GM13976 (cell line): ENCODE measurements at regions not wholly inside any gene's neighbourhood (a gene's known extent, or its start where the extent isn't known, plus 50 kb on each side); places are given as distances from the start of the nearest gene placed in this dataset.

Experiments
- DNase-seq: peaks from one replicate; pipeline ENCODE4 v3.0.0; 2012; ENCODE audit warnings: low spot score
- CTCF ChIP-seq: IDR thresholded peaks from 2 replicates; pipeline ENCODE4 v1.5.1; 2012; ENCODE audit warnings: borderline replicate concordance, mild to moderate bottlenecking; ENCODE audit not compliant: insufficient read depth; ENCODE audit errors: extremely low read depth, missing control alignments, control extremely low read depth
- in situ Hi-C: fragments of 300-500 bp; cut with MboI; formaldehyde crosslinking; loops from one replicate; pipeline ENCODE4 v1.12.0; 2022; ENCODE audit warnings: low sequenced_read_pairs, mixed read lengths, inconsistent platforms; ENCODE audit not compliant: unreplicated experiment

GRCh38 chr12:115726691-115727090 is 550.8 kb downstream of the MED13L start:
- in situ Hi-C loops = no loop called here

GRCh38 chr12:115722181-115722580 is 555.3 kb downstream of the MED13L start:
- in situ Hi-C loops = no loop called here
- no peak for TF ChIP-seq CTCF
- DNase-seq = no peak

More at GRCh38 chr12:115726691-115727090, 550.8 kb downstream of the MED13L start:
- TF ChIP-seq CTCF = no peak
- no peak for DNase-seq

GRCh38 chr12:115716551-115716950 is 560.9 kb downstream of the MED13L start:
- in situ Hi-C loops = no loop called here
- DNase-seq = no peak
- no peak for TF ChIP-seq CTCF

GRCh38 chr12:115712676-115713075 is 564.8 kb downstream of the MED13L start:
- TF ChIP-seq CTCF = no peak
- DNase-seq = no peak
- in situ Hi-C loops = no loop called here

GRCh38 chr12:115710104-115710564 is 567.4 kb downstream of the MED13L start:
- in situ Hi-C loops = no loop called here
- no peak for TF ChIP-seq CTCF
- DNase-seq = no peak

GRCh38 chr12:115709540-115710011 is 567.9 kb downstream of the MED13L start:
- no peak for TF ChIP-seq CTCF
- in situ Hi-C loops = no loop called here
- DNase-seq = no peak
